HG03565 (cell line): ENCODE measurements at regions not wholly inside any gene's neighbourhood (a gene's known extent, or its start where the extent isn't known, plus 50 kb on each side); places are given as distances from the start of the nearest gene placed in this dataset.

Source experiments
- ATAC-seq: cut with Tn5 transposase; IDR thresholded peaks from one replicate; pipeline ENCODE4 v1.9.1; 2021; ENCODE audit warnings: mild to moderate bottlenecking, moderate library complexity; ENCODE audit not compliant: unreplicated experiment

- no peak for ATAC-seq
These were observed 378.3 kb upstream of the SALL3 start for GRCh38 chr18:78601349-78601748.

GRCh38 chr18:78601923-78602322 lies 377.7 kb upstream of the SALL3 start:
- ATAC-seq, result no peak

- ATAC-seq, result no peak
These were observed 377.2 kb upstream of the SALL3 start for GRCh38 chr18:78602430-78602829.

GRCh38 chr18:78603102-78603983 lies 376.3 kb upstream of the SALL3 start:
- ATAC-seq, result no peak

GRCh38 chr18:78605255-78605654 lies 374.4 kb upstream of the SALL3 start:
- ATAC-seq, result no peak

GRCh38 chr18:78607221-78607620 lies 372.4 kb upstream of the SALL3 start:
- no peak for ATAC-seq

DNA sequence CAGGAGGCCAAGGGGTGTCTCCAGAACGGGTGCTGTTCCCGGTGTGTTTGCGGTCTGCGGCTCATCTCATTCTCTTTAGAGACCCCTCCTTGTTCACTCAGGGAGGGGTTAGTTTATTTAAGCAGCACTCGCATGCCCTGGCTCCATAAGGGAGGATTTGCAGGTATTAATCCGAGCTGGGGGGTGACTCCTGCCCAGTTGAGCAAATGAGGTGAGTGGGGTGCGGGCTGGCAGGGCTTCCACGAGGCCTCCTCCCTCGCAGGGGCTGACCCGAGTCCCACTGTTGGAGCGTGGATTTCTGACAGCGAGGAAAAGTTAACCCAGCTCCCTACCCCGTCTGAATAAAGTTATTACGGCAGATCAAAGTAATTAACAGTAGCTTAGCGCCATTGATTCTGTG lies 371.8 kb upstream of the SALL3 start:
- no peak for ATAC-seq

DNA sequence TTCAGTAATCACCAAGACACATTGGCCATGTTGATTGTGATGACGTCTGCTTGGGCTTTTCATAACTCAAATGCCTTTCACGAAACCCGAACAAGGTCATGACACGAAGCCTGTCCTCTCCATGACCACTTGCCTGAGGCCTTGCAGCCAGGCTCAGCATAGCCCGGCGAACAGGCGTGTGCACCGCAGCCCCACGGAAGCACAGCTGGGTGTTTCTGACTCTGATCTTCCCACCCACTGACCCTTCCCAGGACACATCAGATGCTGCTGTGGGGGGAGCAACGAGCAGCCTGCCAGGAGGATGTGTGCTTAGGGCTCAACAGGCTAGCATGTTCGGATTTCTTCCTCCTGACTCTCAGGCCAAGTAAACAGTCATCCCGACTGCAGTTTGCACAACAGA lies 369.4 kb upstream of the SALL3 start:
- ATAC-seq, result no peak

DNA sequence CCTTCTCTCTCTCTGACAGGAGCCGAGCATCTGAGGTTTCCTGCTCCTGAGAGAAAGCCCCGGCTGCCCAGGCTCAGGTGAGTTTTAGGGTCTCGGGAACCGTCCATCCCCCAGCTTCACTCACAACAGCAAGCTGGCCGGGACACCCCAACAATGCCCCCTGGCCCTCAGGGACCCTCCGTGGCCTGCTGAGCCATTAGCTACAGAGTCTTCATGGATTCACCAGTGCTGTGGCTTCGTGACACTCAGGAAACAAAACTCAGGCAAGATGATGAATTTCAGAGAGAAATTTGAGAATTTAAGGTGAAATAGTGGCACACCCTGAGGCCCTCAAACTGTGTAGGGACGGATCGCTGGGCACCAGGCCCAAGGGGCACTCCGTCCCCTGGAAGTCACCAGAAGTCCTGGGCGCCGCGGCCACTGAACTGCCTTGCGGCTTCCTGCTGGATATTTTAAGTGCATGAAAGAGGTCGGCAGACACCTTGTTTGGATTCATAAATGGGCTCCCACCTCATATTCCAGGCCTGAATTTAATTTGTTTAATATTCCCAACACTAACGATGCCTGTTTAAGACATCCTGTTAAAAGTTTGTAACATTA lies 368.3 kb upstream of the SALL3 start:
- ATAC-seq, result no peak

- ATAC-seq, result no peak
These were observed 367.7 kb upstream of the SALL3 start for GRCh38 chr18:78611869-78612268.

GRCh38 chr18:78612318-78612717 lies 367.3 kb upstream of the SALL3 start:
- no peak for ATAC-seq

DNA sequence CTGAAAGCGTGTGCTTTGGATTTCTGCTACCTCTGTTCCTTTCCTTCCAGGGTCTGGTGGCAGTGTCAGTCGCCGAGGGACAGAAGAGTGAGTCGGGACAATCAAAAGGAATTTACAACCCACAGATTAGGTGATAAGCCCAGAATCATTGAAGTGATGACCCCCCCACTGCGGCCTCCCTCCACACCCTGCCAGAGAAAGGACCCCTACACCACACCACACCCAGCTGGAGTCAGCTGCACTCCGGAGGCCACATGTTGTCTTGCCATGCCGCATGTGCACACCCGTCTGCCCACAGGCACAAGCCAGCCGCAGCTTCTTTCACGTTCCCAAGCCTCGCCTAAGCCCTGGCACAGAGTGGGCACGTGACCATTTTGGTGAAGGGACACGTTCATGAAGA lies 366.8 kb upstream of the SALL3 start:
- ATAC-seq, result no peak

DNA sequence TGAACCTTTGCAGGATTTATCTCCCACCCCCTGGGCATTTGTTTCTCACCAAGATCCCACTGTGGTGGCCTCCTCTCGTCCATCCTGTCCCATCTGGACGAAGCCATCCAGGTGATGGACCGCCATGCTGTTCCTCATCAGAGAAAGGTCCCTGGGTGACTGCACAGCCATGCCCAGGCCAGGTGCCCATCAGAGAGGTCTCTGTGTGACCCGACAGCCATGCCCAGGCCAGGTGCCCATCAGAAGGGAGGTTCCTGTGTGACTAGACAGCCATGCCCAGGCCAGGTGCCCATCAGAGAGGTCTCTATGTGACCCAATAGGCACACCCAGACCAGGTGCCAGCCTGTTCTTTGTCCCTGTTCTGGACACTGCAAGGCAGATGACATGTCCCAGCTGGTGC lies 360.9 kb upstream of the SALL3 start:
- no peak for ATAC-seq

GRCh38 chr18:78619854-78620253 lies 359.8 kb upstream of the SALL3 start:
- no peak for ATAC-seq

- ATAC-seq, result no peak
These were observed 359.3 kb upstream of the SALL3 start for GRCh38 chr18:78620326-78620725.

DNA sequence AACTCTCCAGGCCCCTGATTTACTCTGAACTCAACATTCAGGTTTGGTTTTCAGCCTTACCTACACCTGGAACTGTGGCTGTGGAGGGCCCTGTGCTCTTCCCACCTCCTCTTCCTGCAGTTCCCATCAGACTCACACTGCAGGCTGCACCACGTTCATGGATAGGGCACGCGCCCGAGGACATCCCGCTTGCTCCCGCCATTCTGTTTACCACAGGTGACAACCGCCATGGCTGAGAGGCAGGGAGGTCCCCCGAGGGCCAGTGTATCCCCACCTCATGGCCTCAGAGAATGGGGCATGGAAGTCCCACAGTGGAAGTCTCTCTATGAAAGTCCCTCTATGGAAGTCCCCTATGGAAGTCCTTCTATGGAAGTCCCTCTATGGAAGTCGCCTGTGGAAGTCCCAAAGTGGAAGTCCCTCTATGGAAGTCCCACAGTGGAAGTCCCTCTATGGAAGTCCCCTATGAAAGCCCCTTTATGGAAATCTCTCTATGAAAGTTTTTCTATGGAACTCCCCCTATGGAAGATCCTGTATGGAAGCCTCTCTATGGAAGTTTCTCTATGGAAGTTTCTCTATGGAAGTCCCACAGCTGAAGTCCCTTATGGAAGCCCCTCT lies 358.4 kb upstream of the SALL3 start:
- no peak for ATAC-seq

DNA sequence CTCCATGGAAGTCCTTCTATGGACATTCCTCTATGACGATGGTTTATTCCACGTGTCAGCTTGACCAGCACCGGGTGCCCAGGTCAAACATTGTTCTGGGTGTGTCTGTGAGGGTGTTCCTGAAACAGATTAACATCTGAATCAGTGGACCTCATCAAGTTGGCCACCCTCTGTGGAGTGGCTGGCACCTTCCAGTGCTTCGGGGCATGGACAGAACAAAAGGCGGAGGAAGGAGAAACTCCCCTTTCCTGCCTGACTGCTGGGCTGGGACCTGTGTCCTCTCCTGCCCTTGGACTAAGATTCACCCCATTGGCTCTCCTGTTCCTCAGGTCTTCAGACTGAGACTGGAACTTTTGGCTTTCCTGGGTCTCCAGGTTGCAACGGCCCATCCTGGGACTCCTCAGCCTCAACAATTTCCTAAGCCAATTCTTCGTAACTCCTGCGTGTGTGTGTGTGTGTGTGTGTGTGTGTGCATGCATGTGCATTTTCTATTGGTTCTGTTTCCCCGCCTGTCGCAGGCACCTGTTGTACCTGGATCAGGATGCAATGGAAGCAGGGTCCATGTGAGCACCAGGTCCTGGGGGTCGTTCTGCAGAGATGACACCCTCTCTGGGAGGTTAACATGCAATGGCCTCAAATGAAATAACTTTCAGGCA lies 357.2 kb upstream of the SALL3 start:
- ATAC-seq, result no peak

GRCh38 chr18:78622907-78623541 lies 356.6 kb upstream of the SALL3 start:
- no peak for ATAC-seq

DNA sequence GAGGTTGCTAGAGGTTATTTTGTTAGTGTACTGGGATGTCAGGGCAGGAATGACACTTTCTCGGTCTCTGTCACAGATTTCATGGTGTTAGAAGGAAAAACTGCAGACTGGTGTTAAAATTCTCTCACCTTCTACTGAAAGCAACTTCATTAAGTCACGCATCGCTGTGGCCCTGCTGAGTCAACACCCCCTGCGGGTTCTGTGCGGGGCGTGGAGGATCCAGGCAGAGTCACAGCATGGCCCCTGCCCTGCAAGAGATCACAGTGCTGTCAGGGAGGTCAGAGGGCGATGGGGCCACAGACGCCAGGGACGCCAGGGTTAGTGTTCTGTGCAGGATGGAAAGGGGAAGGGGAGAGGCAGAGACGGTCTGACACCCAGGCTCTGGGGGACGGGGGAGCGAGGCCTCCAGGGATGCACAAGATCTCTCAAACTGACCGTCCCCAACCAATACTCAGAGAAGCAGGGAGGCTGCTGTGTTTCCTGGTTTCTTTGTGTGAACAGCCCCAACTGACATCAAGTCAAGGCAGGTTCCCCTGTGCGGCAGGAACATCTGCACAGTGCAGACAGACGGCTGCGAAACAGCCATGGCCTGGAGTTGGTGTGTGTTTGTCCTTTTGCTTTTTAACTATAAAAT lies 354.9 kb upstream of the SALL3 start:
- no peak for ATAC-seq

DNA sequence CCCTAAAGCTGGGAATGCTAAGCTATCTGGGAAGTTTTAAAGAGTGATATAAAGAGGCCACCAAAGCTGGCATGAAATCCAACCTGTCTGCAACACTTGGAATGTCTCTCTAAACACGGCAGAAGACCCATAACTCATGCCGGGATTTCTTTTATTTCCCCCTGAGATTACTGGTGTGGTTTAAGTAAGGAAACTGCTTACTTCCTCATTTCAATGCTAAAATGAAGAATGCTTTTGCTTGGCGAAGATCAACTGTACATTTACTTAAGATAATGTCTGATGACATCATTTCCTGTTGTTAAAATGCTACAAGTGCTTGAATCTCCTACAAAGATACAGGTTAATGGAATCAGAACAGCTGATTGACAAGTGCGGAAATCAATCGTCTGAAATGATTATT lies 353.8 kb upstream of the SALL3 start:
- ATAC-seq, result peak; percentile 38
